Right ventricle myocardium inferior (tissue), 1 donor: ENCODE measurements at regions not wholly inside any gene's neighbourhood (a gene's known extent, or its start where the extent isn't known, plus 50 kb on each side); places are given as distances from the start of the nearest gene placed in this dataset.
"Not testable (repeated sequence)": the region's sequence is repeated elsewhere in the genome, so short reads cannot be mapped to it uniquely, and the experiment has no call there.

Source experiments
- ATAC-seq: fragments of 200-7000 bp; cut with Tn5 transposase; one replicate; pipeline ENCODE4 v1.9.1; 2020; ENCODE audit warnings: mild to moderate bottlenecking, moderate library complexity
- DNase-seq: peaks from one replicate; pipeline ENCODE4 v3.0.0; 2021; ENCODE audit errors: missing footprints
- intact Hi-C: fragments of 100-400 bp; cut with DNase I; formaldehyde crosslinking; loops from one replicate; pipeline ENCODE4 v1.11.0; 2022
- donor health status: DM: no; HTN: yes; CAD: no; lungs with severe emphysema.

DNA sequence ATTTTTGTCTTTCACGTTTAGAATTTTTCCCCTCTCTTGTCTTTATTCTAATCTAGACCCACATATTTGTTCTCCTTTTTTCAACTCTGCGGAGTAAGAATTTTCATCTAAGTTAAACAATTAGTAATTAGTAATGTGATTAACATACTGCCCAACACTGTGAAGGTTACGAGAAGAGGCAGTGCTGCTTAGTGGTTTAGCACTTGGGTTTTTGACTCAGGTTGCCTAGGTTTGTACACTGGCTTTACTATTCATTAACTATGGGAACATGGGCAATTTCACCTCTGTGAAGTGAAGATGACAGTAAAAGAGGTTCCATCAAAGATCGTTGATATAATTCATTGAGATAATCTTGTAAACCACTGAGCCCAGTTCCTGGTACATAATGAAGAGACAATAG is 82.2 kb upstream of the PNPT1 start:
- ATAC-seq (no peak), DNase-seq (no peak)
- intact Hi-C loops, result loop anchor here (5.0 kb wide), 1 partner anchor 231 kb away; no protein-coding TSS in a partner anchor

DNA sequence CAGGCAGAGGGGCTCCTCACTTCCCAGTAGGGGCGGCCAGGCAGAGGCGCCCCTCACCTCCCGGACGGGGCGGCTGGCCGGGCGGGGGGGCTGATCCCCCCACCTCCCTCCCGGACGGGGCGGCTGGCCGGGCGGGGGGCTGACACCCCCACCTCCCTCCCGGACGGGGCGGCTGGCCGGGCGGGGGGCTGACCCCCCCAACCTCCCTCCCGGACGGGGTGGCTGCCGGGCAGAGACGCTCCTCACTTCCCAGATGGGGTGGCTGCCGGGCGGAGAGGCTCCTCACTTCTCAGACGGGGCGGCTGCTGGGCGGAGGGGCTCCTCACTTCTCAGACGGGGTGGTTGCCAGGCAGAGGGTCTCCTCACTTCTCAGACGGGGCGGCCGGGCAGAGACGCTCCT is 80.0 kb upstream of the PNPT1 start:
- ATAC-seq, intact Hi-C loops, DNase-seq: not testable (repeated sequence)

DNA sequence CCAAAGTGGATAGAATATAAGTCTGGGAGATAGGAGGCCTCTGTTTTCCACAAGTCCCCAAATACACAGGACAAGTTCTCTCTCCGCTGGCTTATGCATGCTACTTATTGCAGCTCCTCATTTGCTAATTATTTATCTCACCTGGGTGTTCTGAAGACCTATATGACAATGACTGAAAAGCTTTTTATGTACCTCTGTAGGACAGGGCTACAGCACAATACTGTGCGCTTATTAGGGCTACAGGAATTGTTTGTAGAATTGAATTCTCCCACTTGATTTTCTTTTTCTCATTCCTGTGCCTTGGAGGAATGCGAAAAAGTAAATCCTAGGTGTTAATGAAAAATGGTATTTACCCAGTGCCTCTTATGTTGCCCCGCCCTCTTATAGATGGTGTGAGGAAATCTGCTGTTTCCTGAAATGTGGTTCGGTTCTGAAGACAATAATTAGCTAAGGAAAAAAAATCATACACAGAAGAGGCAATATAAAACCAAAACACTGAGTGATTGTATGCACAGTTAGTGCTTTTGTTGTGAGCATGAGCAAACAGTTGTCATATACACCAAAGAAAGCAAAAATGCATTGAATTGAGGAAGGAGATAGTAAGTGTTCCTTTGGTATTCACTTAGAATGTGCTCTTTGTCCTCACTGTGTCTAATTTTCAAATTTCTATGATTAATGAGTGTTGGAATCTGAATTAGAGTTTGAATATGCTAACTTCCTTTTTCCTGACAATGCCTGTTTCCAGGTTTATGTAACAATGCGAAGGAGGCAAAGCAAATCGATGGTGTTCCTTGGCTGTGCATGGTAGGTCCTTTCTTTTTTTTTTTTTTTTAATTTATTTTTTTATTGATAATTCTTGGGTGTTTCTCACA is 78.7 kb upstream of the PNPT1 start:
- intact Hi-C loops, result no loop called here
- DNase-seq (no peak), ATAC-seq (no peak)

DNA sequence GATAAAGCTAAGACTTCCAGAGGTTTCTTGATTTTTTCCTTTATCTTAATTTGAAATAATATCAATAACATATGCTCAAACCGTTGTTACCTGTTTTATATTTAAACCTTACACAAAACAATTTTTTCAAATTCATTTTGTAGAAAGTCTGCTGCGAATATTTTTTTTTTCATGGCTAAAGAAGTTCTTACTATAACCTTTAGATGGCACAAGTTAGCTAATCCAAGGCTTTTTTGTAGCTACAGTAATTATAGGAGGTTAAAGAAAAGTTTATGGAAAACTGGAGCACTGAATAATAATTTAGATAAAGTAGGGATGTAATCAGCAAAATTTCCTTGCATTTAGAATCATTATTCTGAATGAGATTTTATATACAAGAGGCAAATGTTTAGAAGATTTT is 78.0 kb upstream of the PNPT1 start:
- intact Hi-C loops, result loop anchor here (2.0 kb wide), 1 partner anchor 191 kb away; no protein-coding TSS in a partner anchor
- ATAC-seq (no peak), DNase-seq (no peak)

DNA sequence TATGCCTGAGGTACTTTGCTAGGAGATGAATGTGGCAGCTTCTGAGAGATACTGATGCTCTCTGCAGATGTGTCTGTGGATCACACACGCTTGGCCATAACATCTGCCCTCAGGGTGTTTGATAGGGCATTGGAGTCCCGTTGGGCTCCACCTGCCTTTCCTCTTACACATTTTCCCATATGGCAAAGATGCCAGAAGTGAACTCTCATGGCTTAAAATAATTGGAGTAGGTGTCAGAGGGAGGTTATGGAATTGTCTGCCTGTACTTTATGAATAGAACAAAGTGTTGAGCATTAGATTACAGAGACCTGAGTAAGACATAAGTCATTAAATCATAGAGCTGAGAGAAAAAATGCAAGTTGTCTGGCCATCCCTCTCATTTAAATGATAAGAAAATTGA is 75.3 kb upstream of the PNPT1 start:
- DNase-seq, result no peak
- ATAC-seq, result no peak
- intact Hi-C loops, result no loop called here

DNA sequence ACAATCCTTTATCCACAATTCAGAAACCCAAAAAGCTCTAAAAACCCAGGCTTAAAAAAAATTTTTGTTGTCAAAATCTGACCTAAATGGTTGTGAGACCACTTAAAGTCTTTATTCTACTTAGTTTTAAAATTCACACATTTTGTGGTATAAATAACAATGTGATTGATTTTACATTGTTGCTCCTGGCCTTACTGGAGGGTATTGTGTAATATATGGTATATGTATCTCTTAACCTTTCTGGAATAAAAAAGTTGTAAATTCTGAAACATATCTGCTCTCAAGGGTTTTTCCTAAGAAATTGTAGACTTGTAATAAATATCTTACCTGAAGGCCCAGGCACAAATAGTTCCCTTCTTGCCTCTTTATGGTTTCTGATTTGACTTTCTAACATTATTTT is 73.3 kb upstream of the PNPT1 start:
- intact Hi-C loops, result no loop called here
- ATAC-seq (no peak), DNase-seq (no peak)

DNA sequence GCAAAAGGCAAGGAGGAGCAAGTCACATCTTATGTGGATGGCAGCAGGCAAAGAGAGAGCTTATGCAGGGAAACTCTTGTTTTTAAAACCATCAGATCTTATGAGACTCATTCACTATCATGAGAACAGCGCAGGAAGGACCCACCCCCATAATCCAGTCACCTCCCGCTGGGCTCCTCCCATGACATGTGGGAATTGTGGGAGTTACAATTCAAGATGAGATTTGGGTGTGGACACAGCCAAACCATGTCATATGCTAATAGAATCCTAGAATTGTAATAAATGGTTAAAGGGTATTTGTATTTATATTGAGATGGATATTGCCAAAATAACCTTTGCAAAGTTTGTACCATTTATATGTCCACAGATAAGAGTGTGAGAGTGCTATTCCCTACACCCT is 72.1 kb upstream of the PNPT1 start:
- DNase-seq, ATAC-seq, intact Hi-C loops: not testable (repeated sequence)

DNA sequence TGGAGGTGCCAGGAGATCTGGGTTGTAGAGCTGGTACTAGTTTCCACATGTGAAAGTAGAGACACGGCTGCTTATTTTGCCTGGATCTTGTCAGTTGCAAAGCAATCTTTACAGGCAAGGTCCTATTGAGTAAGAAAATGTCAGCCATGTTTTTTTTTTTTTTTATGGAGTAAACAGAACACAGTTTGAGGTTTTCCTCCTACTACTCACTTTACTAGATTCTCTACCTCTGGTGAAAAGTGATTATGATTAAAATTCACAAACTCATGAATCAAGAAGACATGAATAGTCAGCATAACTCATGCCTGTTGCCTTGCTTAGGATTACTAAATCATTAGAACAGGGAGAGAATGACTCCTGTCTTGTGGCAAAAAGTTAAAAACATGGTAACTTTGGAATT is 70.1 kb upstream of the PNPT1 start:
- DNase-seq (no peak), ATAC-seq (no peak)
- intact Hi-C loops, result no loop called here

DNA sequence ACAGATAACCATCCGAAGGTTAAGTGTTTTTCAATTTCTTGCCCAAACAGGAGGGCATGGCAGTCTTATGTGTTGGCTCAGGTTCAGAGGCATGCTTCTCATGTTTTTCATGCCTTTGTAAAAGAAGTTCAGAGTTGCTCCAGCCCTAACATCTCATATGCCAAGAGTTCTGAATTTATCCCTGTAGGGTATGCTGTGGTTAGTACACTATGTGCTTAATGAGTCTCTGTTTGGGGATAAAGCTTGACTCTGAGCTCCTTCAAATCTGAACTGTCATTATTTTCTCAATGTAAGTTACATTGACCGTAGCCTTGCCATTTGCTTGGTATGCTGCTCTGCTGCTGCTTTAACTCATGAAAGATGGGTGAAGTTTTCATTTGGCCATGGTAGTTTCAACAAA is 67.9 kb upstream of the PNPT1 start:
- ATAC-seq (no peak), DNase-seq (no peak)
- intact Hi-C loops, result no loop called here

DNA sequence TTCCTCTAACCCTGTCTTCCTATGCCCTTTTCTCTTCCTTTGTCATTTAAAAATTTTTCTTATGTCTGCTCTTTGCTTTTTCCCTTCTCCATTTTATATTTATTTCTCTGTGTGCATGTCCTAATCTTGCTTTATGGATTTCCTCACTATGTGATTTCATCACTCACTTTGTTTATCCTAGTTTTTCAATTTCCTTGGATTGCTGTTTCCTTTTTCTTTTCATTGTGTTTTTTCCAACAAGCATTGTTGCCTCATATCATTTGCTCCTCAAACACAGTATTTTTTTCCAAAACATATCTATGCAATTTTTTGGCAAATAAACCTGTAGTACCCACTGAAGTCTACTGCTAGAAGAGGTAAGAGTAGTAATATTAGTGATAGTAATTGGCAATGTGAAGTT is 67.4 kb upstream of the PNPT1 start:
- intact Hi-C loops, result no loop called here
- ATAC-seq, result no peak

DNA sequence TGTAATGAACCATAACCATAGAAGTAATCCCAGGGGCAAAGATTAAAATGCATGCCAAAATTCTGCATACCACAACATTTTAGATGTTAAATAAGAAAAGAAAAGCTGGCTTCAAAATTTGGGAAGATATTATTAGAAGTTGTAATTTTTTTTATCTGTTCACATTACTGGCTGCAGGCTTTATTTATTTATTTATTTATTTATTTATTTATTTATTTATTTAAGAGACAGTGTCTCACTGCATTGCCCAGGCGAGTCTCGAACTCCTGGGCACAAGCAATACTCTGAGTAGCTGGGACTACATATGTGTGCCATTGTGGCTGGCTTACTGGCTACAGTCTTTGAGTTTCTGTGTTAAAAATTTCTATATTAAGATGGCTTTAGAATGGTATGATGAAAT is 66.5 kb upstream of the PNPT1 start:
- intact Hi-C loops, result no loop called here
- DNase-seq (no peak), ATAC-seq (no peak)

More for the DNA sequence above, 67.4 kb upstream of the PNPT1 start:
- no peak for DNase-seq

DNA sequence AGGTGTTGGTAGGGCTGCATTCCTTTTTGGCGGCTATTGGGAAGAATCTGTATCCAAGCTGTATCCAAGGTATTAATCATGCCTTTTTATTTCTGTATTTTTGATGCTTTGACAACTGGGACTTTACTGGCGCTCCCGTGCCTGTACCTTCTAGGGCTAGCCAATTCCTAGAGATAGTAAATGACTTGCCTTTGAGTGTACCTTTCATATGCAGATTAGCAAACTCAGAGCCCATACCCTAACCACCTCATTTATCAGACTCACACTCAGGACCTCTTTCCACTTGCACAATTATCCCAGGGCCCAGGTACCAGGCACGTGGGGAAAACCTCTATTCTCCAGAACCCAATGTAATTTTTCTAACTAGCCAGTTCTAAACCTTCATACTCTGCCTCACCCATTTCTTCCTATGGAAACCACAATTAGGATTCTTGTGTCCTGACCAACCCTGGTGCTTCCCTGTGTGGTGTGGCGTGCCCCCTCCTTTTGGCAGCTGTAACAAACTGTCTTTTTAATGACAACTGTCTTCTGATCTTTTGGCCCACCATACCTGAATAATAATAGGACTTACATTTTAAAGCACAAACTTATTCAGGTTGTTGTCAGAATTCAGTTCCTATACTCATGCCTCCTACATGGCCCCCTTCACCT is 65.8 kb upstream of the PNPT1 start:
- intact Hi-C loops, result no loop called here
- ATAC-seq (no peak), DNase-seq (no peak)

DNA sequence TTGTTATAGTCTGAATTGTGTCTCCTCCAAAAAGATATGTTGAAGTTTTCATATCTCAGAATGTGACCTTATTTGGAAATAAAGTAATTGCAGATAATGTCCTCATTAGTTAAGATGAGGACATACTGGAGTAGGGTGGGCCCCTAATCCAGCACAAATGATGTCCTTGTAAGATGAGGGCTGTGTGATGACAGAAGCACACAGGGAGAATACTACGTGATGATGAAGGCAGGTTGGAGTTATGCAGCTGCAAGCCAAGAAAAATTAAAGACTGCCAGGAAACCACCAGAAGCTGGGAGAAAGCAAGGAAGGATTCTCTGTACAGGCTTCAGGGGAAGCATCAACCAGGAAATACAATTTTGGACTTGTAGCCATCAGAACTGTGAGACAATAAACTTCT is 58.3 kb upstream of the PNPT1 start:
- intact Hi-C loops, result no loop called here

DNA sequence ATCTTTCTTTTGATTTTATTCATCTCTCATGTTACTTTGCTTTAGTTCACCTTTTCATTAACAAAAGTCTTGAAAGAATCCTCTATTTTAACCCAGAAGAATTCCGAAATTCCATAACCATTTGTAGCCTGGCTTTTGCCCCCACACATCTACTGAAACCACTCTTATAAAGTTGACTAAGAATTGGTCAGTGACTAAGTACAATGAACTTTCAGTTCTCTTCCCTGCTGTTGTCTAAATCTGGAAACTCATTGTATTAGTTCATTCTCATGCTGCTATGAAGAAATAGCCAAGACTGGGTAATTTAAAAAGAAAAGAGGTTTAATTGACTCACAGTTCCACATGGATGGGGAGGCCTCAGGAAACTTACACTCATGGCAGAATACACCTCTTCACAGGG is 49.9 kb upstream of the PNPT1 start:
- no peak for DNase-seq
- no peak for ATAC-seq
- intact Hi-C loops, result no loop called here

More for the DNA sequence above, 58.3 kb upstream of the PNPT1 start:
- DNase-seq, result no peak
- ATAC-seq, result no peak
